SKM-1 (cell line): ENCODE measurements at regions not wholly inside any gene's neighbourhood (a gene's known extent, or its start where the extent isn't known, plus 50 kb on each side); places are given as distances from the start of the nearest gene placed in this dataset.
"Not testable (repeated sequence)": the region's sequence is repeated elsewhere in the genome, so short reads cannot be mapped to it uniquely, and the experiment has no call there.

Experiments
- DNase-seq: peaks from one replicate; lab custom pipeline; 2025; ENCODE audit not compliant: unreplicated experiment; lab: John Stamatoyannopoulos, UW

DNA sequence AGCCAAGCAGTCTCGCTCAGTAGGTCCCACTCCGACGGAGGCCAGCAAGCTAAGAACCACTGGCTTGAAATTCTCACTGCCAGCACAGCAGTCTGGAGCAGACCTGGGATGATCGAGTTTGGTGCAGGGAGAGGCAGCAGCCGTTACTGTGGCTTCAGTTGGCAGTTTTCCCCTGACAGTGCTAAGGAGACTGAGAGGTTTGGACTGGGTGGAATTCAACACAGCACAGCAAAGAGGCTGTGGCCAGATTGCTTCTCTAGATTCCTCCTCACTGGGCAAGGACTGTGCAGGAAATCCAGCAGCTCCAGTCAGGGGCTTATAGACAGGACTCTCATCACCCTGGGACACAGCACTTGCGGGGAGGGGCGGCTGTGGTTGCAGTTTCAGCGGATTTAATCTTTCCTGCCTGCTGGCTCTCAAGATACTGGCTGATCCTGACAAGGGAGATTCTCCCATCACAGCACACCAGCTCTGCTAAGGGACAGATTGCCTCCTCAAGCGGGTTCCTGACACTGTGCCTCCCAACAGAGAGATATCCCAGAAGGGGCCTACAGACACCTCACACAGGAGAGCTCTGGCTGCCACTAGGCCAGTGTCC is 122.1 kb downstream of the YIPF5 start:
- no peak for DNase-seq

GRCh38 chr5:144055391-144055790 is 115.1 kb downstream of the YIPF5 start:
- DNase-seq, result not testable (repeated sequence)

DNA sequence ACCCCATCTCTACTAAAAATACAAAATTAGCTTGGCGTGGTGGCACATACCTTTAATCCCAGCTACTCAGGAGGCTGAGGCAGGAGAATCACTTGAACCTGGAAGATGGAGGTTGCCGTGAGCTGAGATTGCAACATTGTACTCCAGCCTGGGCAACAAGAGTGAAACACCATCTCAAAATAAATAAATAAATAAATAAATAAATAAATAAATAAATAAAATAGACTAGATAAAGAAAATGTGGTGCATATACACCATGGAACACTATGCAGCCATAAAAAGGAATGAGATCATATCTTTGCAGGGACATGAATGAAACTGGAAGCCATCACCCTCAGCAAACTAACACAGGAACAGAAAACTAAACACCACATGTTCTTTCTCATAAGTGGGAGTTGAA is 110.4 kb downstream of the YIPF5 start:
- DNase-seq, result not testable (repeated sequence)

DNA sequence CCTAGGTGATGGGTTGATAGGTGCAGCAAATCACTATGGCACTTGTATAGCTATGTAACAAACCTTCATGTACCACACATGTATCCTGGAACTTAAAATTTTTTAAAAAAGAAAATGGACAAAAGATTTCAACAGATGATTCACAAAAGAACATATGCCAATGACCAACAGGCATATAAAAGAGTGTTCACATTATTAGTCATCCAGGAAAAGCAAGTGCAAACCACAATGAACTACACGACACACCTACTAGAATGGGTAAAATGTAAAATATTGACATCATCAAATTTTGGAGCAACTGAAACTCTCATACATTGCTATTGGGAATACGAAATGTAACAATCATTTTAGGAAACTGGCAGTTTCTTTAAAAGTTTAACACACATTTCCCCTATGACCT is 109.9 kb downstream of the YIPF5 start:
- DNase-seq, result no peak

GRCh38 chr5:144065786-144066185 is 104.7 kb downstream of the YIPF5 start:
- DNase-seq, result no peak

DNA sequence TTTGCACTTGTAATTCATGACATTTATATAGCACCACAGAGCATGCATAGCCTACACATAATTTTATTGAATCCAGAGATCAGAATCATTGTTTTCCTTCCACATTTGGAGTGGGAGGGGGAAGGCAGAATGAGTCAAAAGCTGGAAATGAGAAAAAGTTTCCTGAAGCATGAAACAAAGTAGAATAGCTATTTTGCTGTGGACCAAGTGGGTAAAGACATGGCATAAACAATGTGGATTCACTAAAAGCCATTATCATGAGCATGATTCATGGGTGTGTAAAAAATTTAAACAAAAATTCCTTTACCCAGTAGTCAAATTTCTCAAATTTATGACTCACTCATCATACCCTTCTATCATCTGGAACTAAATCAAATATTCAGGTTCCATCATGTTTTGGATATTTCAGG is 97.9 kb downstream of the YIPF5 start:
- DNase-seq, result no peak

GRCh38 chr5:144076521-144077083 is 93.9 kb downstream of the YIPF5 start:
- no peak for DNase-seq

GRCh38 chr5:144083185-144083584 is 87.3 kb downstream of the YIPF5 start:
- DNase-seq, result no peak

GRCh38 chr5:144084971-144085370 is 85.5 kb downstream of the YIPF5 start:
- no peak for DNase-seq

DNA sequence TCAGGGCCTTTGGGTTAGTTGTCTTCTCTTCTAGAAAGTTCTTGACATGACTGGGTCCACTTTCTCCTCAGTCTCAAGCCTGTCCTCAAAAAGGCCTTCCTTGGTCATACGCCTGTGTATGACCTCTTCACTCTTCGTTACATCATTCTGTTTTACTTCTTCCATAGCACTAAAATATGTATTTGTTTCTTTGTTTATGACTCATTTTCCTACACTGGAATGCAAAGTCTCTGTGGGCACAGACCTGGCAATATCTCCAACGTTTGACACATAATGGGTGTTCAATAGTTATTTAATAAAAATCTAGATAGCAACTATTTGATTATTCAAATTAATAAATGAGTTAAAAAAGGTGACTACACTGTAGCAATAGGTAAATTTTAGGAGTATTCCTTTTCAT is 85.1 kb downstream of the YIPF5 start:
- no peak for DNase-seq

DNA sequence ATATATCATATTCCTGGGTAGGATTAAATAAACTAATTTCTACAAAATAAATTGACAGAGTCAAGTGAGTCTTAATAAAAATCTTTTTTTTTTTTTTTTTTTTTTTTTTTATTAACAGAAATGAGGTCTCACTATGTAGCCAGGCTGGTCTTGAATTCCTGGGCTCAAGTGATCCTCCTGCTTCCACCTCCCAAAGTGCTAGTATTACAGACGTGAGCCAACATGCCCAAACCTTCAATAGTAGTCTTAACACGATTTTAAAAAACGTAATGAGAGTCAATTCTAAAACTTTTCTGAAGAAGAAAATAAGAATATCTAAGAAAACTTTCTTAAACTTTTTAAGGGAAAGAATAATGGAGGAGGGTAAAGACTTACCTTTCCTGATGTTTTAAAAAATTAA is 84.2 kb downstream of the YIPF5 start:
- no peak for DNase-seq

GRCh38 chr5:144087576-144087975 is 82.9 kb downstream of the YIPF5 start:
- DNase-seq, result no peak

- no peak for DNase-seq
These were observed 82.0 kb downstream of the YIPF5 start for GRCh38 chr5:144088206-144089064.

GRCh38 chr5:144089401-144090021 is 80.9 kb downstream of the YIPF5 start:
- no peak for DNase-seq

- no peak for DNase-seq
These were observed 78.0 kb downstream of the YIPF5 start for GRCh38 chr5:144092508-144092907.

DNA sequence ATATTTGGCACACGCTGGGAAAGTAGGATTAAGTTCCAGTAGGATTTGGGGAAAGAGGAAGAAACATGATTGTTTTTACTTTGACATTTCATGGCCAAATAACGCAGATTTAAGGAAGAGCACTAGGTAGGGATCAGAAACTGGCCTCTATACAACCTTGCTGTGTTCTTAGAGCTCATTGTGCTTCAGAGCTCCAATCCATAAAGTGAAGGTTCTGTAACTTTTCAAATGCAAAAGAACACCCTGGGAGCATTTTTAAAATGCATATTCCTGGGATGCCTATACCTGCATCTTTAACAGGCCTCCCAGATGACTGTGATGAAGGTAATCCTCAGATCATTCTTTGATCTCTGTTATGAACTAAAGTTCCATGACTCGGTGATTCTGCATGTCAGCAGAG is 77.1 kb downstream of the YIPF5 start:
- DNase-seq, result no peak

DNA sequence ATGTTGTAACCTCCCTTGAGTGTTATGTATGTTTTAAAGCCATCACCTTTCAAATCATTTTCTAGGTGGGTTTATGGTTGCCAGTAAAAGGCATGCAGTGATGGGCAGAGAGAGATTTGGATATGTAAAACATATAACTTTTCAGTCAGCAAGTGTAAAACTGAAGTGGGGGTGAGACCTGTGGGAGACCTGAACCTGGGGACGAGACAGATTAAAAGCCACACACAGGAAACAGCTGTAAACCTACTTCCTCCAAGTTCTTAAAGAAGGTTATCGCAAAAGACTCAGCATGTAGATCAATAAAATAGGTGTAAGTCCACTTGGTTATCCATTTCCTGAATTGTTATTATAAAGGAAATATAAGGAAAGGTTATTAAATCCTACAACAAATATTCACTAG is 76.6 kb downstream of the YIPF5 start:
- no peak for DNase-seq

DNA sequence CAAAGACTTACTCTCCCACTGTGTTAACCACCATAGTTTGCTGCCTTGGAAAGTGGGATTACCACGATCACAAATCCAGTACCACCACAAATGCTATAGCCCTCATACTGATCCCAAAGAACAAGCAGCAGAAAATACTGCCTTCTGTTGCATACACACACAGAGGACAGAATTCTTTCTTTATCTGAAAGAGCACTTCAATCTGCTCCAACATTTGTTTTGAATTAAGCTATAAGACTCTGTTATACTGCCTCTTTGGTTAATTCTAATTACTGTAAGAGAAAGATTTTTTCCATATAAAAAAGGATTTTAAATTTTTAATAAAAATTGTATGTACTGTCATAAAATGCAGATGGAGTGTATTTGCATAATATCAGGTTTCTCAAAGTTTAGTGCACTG is 69.8 kb downstream of the YIPF5 start:
- no peak for DNase-seq

GRCh38 chr5:144101616-144102015 is 68.8 kb downstream of the YIPF5 start:
- DNase-seq, result no peak

- no peak for DNase-seq
These were observed 68.1 kb downstream of the YIPF5 start for GRCh38 chr5:144102361-144102760.

DNA sequence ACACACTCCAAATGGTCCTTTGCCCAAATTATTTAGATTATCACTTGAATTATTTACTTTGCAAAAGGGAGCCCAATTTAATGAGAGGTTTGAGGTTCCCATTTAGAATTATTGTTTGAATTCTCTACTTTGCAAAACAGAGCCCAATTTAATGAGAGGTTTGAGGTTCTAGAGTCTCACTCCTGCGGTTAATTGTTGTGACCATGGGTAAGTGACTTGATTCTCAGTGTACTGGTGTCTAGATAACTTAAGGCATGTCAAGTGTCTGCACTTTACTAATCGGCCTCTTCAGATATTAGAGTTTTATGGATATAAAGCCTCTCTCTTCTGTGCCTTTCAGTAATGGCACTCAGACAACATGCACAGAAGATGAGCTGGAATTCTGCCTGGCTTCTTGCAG is 67.5 kb downstream of the YIPF5 start:
- no peak for DNase-seq
